GM19023 (cell line): ENCODE measurements at regions not wholly inside any gene's neighbourhood (a gene's known extent, or its start where the extent isn't known, plus 50 kb on each side); places are given as distances from the start of the nearest gene placed in this dataset.

Experiments used
- ATAC-seq: cut with Tn5 transposase; IDR thresholded peaks from one replicate; pipeline ENCODE4 v1.9.1; 2021; ENCODE audit warnings: mild to moderate bottlenecking, moderate library complexity; ENCODE audit not compliant: unreplicated experiment

- ATAC-seq, result no peak
Measured at GRCh38 chr4:147303174-147303872, 177.6 kb upstream of the EDNRA start.

- no peak for ATAC-seq
Measured at GRCh38 chr4:147303873-147304229, 177.0 kb upstream of the EDNRA start.

- no peak for ATAC-seq
Measured at GRCh38 chr4:147307896-147308674, 172.8 kb upstream of the EDNRA start.

GRCh38 chr4:147309434-147309833, 171.5 kb upstream of the EDNRA start:
- no peak for ATAC-seq

GRCh38 chr4:147310312-147310711, 170.6 kb upstream of the EDNRA start:
- ATAC-seq, result no peak

- ATAC-seq, result no peak
Measured at GRCh38 chr4:147311956-147312355, 168.9 kb upstream of the EDNRA start.

- ATAC-seq, result no peak
Measured at GRCh38 chr4:147312376-147313046, 168.4 kb upstream of the EDNRA start.

GRCh38 chr4:147313108-147313507, 167.8 kb upstream of the EDNRA start:
- no peak for ATAC-seq

GRCh38 chr4:147318586-147318985, 162.3 kb upstream of the EDNRA start:
- ATAC-seq, result no peak

GRCh38 chr4:147325571-147325981, 155.3 kb upstream of the EDNRA start:
- no peak for ATAC-seq

GRCh38 chr4:147326591-147326990, 154.3 kb upstream of the EDNRA start:
- no peak for ATAC-seq

GRCh38 chr4:147327322-147327721, 153.6 kb upstream of the EDNRA start:
- ATAC-seq, result no peak

- no peak for ATAC-seq
Measured at GRCh38 chr4:147328189-147328588, 152.7 kb upstream of the EDNRA start.

GRCh38 chr4:147328756-147329446, 152.0 kb upstream of the EDNRA start:
- no peak for ATAC-seq

- no peak for ATAC-seq
Measured at GRCh38 chr4:147332091-147332490, 148.8 kb upstream of the EDNRA start.

- no peak for ATAC-seq
Measured at GRCh38 chr4:147334478-147334877, 146.4 kb upstream of the EDNRA start.

- ATAC-seq, result no peak
Measured at GRCh38 chr4:147335183-147335582, 145.7 kb upstream of the EDNRA start.

GRCh38 chr4:147336252-147336651, 144.6 kb upstream of the EDNRA start:
- ATAC-seq, result no peak

- ATAC-seq, result no peak
Measured at GRCh38 chr4:147339100-147339499, 141.8 kb upstream of the EDNRA start.

- no peak for ATAC-seq
Measured at GRCh38 chr4:147340111-147340510, 140.8 kb upstream of the EDNRA start.

GRCh38 chr4:147340591-147341120, 140.2 kb upstream of the EDNRA start:
- ATAC-seq, result no peak
